HG03439 (cell line): ENCODE measurements at regions not wholly inside any gene's neighbourhood (a gene's known extent, or its start where the extent isn't known, plus 50 kb on each side); places are given as distances from the start of the nearest gene placed in this dataset.
"Not testable (repeated sequence)": the region's sequence is repeated elsewhere in the genome, so short reads cannot be mapped to it uniquely, and the experiment has no call there.

Source experiments
- ATAC-seq: cut with Tn5 transposase; IDR thresholded peaks from one replicate; pipeline ENCODE4 v1.9.1; 2021; ENCODE audit warnings: mild to moderate bottlenecking, moderate library complexity; ENCODE audit not compliant: unreplicated experiment

DNA sequence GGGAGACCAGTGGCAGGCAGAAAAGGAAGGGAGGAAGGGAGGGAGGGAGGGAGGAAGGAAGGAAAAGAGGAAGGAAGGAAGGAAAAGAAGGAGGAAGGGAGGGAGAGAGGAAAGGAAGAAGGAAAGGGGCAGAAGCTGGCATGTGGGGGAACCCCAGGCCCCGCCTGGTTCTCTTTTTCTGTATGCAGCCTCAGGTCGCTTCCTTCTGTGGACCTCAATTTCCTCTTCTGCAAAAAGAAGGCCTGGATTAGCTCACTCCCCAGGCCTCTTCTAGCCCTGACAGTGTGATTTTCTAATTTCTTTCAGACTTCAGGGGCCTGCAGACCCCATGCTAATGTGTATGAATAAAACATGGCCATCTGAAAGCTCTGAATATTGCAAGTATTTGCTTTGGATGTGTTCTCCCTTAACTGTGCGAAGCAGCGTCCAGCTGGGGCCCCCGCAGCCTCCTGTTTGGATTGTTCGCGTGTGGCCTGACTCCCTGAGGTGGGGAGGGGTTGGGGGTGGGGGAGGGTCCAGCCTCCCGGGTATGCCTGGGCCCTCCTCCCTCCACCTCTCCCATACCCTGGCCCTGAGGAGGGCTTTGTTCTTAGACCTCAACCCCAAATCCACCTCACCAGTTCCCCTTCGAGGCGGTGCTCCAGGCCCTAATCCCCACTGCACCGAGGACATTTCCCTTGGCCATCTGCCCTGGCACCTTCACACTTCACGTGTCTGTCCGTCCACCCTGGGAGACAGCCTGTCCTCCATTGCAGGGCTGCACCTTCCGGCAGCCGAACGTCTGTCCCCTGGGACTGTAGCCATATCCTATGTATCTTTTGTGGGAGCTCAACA, 199.9 kb upstream of the ATP6AP2 start:
- ATAC-seq, result no peak

DNA sequence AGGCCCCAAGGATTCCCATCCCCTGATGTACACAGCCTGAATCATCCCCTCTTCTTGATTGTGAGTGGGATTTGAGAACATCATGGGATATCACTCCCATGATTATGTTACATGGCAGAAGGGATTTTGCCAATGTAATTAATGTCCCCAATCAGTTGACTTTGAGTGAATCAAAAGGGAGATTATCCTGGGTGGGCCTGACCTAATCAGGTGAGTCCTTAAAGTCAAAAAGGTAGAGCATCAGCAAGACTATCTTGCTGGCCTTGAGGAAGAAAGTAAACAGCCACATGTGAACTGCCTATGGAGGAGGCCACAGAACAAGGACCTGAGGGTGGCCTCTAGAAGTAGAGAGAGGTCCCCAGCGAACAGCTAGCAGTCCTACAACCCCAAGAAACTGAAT, 203.1 kb upstream of the ATP6AP2 start:
- ATAC-seq, result no peak

DNA sequence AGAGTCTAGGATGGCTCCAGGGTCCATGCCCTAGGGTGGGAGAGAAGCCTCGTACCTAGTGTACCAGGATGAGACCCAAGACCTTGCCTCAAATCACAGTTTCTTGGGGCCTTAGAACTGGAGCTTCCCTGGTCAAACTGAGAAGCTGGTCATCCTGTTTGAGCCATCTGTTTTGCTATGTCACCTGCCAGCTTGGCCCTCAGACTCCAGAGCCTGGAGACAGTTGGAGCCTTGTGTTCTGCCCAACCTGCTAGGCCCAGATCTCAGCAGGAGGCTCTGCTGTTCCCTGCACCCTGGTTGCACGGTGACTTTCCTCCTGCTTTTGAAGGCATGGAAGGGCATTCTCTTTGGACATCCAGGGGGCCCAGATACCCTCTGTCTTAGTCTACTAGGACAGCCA, 206.3 kb upstream of the ATP6AP2 start:
- ATAC-seq, result no peak

DNA sequence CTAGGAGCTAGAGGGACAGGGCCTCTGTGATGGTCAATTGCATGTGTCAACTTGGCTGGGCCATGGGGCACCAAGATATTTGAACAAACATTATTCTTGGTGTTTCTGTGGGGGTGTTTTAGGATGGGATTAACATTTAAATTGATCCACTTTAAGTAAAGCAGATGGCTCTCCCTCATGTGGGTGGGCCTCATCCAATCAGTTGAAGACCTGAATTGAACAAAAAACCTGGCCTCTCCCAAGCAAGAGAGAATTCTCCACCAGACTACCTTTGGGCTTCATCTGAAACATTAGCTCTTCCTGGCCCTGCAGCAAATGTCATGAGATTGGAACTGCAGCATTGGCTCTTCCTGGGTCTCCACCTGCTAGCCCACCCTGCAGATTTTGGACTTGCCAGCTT, 207.1 kb upstream of the ATP6AP2 start:
- no peak for ATAC-seq

DNA sequence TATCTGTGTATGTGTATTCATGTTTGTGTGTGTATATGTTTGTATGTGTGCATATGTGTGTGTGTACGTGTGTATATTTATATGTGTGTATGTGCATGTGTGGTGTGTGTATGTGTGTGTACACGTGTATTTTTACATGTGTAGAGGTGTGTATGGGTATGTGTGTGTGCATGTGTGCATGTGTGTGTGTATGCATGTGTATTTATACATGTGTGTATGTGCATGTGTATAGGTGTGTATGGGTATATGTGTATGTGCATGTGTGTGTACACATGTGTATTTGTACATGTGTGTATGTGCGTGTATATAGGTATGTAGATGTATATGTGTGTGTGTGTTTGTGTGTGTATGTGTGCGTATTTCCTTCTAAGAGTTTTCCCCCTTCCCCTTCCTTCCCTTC, 207.7 kb upstream of the ATP6AP2 start:
- no peak for ATAC-seq

DNA sequence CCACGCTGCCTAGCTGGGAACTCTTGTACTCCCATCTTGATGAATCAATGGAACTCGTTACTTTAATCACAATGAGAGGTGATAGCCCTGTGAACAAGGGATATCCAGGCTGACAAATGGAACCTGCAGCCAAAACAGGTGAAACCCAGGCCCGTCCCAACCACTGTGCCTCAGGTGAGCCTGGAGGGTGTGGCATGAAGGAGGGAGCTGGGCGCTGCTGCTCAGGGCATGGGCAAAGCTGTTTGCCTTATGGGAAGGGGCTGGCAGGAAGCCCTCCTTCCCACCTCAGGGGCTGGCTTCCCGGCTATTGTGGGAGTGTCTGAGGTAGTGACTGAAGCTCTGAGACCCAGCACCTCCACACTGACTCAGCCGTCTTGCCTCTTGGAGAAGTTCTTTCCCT, 209.4 kb upstream of the ATP6AP2 start:
- no peak for ATAC-seq

DNA sequence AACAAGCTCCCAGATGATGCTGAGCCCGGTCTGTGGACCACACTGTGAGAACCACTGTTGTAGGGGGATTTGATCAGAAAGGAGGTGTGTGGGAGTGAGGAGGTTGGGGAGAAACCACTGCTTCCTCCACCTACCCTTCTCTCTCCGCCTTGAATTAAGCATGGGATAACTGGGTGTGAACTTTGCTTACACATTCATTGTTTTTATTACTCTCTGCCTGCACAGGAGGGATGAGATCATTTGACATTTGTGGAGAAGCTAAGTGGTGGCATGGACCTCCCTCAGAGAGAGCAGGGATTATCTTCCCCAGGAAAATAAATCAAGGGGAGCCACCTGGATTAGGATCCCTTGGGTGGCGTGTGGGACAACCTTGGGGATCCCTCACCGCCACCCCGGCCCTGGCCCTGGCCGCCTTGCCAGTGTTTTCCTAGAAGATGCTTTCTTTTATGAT, 212.1 kb upstream of the ATP6AP2 start:
- no peak for ATAC-seq

DNA sequence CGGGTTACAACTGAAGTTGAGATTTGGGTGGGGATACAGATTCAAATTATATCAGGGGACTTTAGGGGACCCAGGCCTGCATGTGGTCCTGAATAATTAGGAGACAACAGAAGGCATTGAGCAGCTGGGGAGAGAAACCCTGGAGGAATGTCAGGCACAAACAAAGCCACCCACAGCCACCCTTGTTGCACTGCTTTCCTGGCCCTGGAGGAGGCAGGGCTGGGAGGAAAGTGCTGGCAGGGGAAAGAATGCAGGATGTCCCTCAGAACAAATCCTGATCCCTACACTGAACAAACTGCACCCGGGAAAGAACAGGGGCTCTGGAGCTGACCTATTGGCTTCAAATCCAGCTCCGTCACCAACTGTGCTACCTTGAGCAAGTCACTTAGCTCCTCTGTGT, 214.1 kb upstream of the ATP6AP2 start:
- ATAC-seq, result no peak

DNA sequence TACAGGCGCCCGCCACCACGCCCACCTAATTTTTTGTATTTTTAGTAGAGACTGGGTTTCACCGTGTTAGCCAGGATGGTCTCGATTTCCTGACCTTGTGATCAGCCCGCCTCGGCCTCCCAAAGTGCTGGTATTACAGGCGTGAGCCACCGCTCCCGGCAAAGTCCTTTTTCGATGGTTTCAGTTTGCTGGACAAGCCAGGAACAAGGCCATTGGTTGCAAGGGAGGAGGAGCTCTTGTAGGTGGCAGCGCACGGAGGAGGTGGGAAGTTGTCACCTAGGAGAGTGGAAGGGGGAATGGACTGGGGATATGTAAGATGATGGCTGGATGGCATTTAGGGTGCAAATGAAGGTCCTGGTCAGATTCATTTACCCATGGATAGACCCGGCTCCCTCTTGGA, 218.5 kb upstream of the ATP6AP2 start:
- not testable (repeated sequence) for ATAC-seq

DNA sequence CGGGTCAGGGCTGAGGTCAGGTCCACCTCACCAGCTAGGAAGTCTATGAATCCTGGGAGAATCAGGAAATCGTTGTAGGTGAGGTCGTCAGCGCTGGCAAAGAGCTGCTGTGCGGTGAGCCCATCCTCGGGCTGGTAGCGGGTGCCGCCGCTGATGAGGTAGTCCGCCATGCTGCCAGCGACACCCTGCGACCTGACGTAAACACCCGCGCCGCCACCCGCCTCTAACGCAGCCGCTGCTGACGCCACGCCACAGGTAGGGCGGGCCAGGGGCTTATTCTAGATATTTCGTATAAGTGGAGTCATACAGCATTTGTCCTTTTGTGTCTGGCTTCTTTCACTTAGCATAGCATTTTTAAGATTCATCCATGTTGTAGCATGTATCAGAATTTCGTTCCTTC, 220.2 kb upstream of the ATP6AP2 start:
- ATAC-seq, result no peak

DNA sequence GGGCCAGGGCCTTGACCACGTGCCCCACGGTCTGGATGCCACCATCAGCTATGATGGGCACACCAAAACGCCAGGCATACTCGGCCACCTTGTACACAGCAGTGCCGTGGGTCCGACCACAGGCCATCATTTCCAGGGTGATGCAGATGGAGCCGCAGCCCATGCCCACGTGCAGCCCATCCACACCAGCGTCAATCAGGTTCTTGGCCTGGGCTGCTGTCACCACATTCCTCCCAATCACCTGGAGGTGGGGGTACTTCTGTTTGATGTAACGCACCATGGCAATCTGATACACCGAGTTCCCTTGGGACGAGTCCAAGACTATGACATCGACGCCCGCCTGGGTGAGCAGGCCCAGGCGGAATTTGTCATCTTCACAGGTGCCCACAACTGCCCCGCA, 221.2 kb upstream of the ATP6AP2 start:
- no peak for ATAC-seq

DNA sequence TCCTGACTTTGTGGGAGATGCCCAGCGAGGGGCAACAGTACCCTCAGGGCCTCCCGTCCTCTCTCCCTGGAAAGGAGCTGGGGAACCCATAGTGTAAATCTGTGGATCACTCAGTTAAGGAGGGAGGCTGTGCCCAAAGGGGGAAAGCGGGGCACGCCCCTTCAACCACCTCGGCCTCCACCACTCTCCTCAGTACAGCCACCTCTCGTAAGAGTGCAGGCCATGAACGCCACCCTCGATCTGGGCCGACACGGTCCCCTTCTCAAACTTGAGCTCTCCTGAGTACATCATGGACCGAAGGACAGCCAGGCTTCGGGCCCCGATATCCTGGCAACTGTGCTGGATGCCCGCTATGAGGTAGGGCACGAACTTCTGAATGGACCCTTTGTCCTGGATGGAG, 221.8 kb upstream of the ATP6AP2 start:
- no peak for ATAC-seq

DNA sequence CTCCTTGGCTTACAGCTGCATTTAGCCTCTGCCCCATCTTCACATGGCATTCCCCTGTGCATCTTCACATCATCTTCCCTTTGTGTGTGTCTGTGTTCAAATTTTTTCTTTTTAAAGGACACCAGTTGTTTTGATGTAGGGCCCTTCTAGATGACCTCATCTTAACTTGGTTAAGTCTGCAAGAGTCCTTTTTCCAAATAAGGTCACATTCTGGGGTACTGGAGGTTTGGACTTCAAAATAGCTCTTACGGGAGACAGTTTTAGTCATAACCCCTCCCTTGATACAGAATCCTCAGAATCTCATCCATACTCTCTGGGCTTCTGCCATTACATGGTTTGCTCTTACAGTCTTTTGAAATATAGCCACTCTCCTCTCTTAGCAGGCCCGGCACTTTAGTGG, 231.5 kb upstream of the ATP6AP2 start:
- no peak for ATAC-seq

DNA sequence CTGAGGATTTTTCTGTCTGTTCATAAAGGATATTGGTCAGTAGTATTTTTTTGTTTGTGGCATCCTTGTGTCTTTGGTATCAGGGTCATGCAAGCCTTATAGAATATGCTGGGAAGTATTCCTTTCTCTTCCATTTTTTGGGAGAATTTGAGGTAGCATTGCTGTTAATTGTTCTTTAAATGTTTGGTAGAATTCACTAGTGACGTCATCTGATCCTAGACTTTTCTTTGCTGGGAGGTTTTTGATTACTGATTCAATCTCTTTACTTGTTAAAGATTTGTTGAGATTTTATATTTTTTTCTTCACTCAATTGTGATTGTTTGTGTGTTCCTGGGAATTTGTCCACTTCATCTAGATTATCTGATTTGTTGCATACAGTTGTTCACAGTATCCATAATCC, 234.4 kb upstream of the ATP6AP2 start:
- ATAC-seq, result no peak

DNA sequence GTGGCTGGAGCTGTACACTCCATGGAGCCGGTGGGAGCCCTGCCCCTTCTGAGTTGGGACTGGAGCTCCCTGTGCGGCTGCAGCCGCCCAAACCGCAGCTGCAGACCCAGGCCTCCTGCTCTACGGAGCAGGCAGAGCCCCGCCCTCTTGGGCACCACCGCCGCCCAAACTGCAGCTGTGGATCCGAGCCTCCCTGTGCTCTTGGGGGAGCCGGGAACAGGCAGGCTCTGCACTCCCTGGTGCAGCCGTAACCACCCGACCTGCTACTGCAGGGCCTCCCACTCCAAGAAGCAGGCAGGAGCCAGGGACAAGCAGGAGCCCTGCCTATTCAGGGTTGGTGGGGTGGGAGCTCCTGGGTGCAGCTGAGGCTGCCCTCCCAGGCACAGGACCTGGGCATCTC, 237.5 kb upstream of the ATP6AP2 start:
- no peak for ATAC-seq

DNA sequence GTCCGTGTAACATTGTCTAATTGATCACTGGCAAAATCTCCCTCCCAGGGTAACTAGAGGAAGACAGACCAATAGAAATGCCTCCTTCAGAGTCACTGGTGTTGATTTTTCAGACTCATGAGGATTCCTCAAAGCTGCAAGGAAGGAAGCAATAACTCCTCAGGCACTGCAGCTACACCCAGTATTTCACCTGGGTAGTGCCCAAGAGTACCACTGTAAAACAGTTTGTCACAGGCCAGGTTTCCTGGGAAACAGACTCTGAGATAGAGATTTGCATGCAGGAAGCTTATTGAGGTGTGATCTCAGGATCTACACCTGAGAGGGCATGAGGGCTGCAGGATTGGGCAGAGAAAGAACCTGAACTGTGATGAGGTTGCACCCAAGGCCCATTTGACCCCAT, 240.7 kb upstream of the ATP6AP2 start:
- ATAC-seq, result no peak

DNA sequence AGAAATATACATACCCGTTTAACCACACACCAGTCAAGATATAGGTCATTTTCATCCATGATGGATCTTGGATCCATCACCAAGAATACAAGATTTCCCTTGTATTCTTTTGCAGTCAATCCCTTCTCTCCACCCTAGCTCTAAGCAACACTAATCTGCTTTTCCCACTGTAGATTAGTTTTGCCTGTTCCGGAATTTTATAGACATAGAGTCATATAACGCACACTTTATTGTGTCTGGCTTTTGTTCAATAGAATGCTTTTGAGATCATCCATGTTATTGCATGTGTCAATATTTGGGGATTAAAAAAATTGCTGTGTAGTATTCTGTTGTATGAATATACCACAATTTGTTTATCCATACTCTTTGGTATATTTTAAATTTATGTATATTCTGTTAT, 235.6 kb upstream of the BCOR start:
- no peak for ATAC-seq

DNA sequence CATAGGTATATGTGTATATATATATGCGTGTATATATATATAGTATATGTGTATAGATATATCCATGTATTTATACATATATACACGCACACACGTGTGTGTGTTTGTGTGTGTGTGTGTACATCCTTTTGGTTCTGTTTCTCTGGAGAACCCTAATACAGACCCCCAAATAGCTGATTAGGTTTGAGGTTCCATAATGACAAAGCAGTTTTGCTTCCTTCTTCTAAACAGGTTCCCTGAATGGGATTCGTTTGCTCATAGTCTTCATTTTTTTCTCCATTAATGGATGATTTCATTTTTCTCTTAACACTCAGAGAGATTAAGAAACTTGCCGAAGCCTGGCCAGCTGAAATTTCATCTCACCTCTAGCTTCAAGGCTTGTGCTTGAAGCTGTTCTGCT, 234.0 kb upstream of the BCOR start:
- ATAC-seq, result no peak

DNA sequence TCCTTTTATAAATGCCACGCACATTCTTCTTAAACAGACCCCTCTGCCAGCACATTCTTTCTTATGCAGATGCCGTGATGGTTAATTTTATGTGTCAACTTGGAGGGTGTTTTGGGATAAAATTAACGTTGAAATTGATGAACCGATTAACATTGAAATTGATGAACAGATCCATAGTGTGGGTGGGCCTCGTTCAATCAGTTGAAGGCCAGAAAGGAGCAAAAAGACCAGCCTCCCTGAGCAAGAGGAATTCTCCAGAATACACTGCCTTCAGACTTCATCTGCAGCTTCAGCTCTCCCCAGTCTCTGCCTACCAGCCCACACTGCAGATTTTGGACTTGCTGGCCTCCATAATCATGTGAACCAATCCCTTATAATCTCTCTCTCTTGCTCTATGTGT, 233.6 kb upstream of the BCOR start:
- no peak for ATAC-seq

DNA sequence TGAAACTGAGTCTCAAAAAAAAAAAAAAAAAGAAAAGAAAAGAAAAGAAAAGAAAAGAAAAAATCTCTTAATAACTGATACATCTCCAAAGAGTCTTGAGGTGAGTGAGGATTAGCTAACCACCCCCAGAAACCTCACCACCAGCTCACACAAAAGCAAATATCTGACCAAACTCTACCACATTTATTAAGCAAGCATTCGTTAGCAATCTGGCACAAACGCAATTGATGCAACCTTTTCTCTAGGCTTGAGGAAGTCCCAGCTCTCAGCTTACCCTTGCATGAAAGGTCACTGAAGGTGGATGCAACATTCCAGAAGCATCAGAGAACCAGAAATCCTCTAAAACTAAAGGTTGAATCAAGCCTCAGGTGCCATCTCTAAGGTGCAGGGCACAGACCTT, 231.9 kb upstream of the BCOR start:
- no peak for ATAC-seq

DNA sequence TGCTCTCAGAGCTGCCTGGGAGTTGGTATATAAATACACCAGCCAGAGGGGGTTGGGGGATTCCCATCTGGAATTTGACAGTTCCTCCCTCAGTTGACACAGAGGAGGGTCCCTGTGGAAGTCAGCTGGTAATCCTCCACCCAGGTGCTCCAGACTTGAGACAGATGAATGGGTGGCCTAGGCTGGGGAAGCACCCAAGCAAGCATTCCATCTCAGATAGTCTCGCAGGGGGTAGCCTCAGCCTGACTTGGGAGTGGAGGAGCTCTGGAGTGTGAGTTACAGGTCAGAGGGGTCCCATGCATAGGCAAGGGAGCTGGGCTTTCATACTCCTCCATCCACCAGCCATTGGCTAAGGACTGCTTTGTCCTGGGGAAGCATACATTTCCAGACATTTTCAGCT, 229.3 kb upstream of the BCOR start:
- ATAC-seq, result no peak

DNA sequence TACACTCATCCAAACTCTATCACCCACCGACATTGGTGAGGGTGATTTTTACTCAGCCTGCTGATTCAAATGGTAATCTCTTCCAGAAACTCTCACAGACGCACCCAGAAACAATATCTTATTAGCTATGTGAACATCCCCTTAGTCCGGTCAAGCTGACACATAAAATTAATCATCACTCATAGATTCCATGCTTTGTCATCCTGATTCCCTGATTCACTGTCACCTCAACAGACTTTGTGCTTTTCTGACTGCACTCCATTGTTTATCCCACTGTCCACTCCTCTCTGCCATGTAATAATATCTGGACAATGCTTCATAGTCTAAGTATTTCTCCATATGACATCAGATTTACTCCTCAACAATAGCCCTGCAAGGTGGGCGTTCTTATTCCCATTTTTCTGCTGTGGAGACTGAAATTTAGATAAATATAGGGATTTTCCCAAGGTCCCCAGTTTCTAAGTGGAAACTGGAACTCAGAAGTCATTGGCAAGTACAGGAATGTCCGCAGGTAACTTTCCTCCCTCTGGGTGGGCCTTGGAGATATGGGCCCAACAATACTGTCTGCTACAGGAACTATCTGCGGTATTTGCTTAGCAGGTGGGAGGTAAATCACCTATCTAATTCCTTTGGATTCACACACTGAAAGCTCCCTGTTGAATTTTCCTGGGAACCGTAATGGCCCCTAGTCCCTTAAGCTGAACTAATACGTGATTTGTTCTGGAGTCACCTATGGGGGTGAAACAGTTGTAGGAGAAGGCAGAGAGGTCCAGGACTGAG, 228.6 kb upstream of the BCOR start:
- ATAC-seq, result no peak
